Naive thymus-derived CD8-positive, alpha-beta T cell (primary cell): ENCODE measurements at regions not wholly inside any gene's neighbourhood (a gene's known extent, or its start where the extent isn't known, plus 50 kb on each side); places are given as distances from the start of the nearest gene placed in this dataset.
A peak's percentile ranks its signal among the peaks of the same experiment; 100 is the strongest.
"Not testable (repeated sequence)": the region's sequence is repeated elsewhere in the genome, so short reads cannot be mapped to it uniquely, and the experiment has no call there.

ENCODE experiments used
- ATAC-seq, 2 donors: fragments of 150-1000 bp; cut with Tn5 transposase in 1 of 2; sonication (Bioruptor Pico), chemical (Tn5 transposase) in 1 of 2; 1 replicate in 1 of 2; 2 replicates in 1 of 2; pipeline ENCODE4 v1.10.0; 2021; ENCODE audit warnings: mild to moderate bottlenecking in 2 of 2, moderate library complexity in 2 of 2
- POLR2A ChIA-PET: fragments of 350-600 bp; sonication (Branson Sonifier 250); formaldehyde crosslinking; loops from one replicate; lab custom pipeline; 2021; ENCODE audit warnings: antibody characterized with exemption; lab: Charles Lee
- DNase-seq, 10 donors: peaks; one replicate each; pipeline versions ENCODE4 v3.0.0 to v3.0.0-alpha.2; 2020 to 2022
- H3K27ac Mint-ChIP-seq, 10 donors: one replicate each; pipeline ENCODE4 v1.8.0; 2020 to 2022; ENCODE audit warnings: mild to moderate bottlenecking in 10 of 10, mixed read lengths in 10 of 10, moderate library complexity in 4 of 10, inconsistent platforms in 1 of 10
- H3K27me3 Mint-ChIP-seq, 5 donors: one replicate each; pipeline ENCODE4 v1.8.0; 2021 to 2022; ENCODE audit warnings: mixed read lengths in 5 of 5
- H3K36me3 Mint-ChIP-seq, 3 donors: one replicate each; pipeline ENCODE4 v1.8.0; 2020 to 2022; ENCODE audit warnings: mixed read lengths in 3 of 3, mild to moderate bottlenecking in 2 of 3, inconsistent platforms in 1 of 3
- H3K4me1 Mint-ChIP-seq, 4 donors: one replicate each; pipeline ENCODE4 v1.8.0; 2021 to 2022; ENCODE audit warnings: mixed read lengths in 4 of 4
- H3K4me3 Mint-ChIP-seq, 10 donors: one replicate each; pipeline ENCODE4 v1.8.0; 2020 to 2022; ENCODE audit warnings: mild to moderate bottlenecking in 10 of 10, mixed read lengths in 10 of 10, moderate library complexity in 6 of 10, inconsistent platforms in 1 of 10
- H3K9me3 Mint-ChIP-seq, 9 donors: one replicate each; pipeline ENCODE4 v1.8.0; 2020 to 2022; ENCODE audit warnings: mixed read lengths in 9 of 9, mild to moderate bottlenecking in 3 of 9, inconsistent platforms in 1 of 9, moderate library complexity in 1 of 9

- Mint-ChIP-seq H3K9me3 (peaks cover 0 to 11% (median 0%) of the 10 kb centered on the region in 9 donors), H3K36me3 (no peaks in the 10 kb centered on the region), H3K4me3 (no peak overlapping the region), H3K4me1 (no peaks in the 10 kb centered on the region), H3K27me3 (peaks cover 5 to 40% (median 9%) of the 10 kb centered on the region in 5 donors), H3K27ac (no peak overlapping the region)
- DNase-seq (no peak), ATAC-seq (no peak)
- POLR2A ChIA-PET = no interaction called here
Observed at GRCh38 chr10:121672733-121673132, 74.5 kb upstream of the FGFR2 start.

- ATAC-seq, H3K4me1 Mint-ChIP-seq, POLR2A ChIA-PET, H3K36me3 Mint-ChIP-seq, H3K4me3 Mint-ChIP-seq, H3K27ac Mint-ChIP-seq, DNase-seq: not testable (repeated sequence)
- peaks cover 3 to 34% (median 17%) of the 10 kb centered on the region in 5 donors for H3K27me3 Mint-ChIP-seq
- peaks cover 0 to 16% (median 7%) of the 10 kb centered on the region in 9 donors for H3K9me3 Mint-ChIP-seq
Observed at GRCh38 chr10:121669840-121670239, 71.6 kb upstream of the FGFR2 start.

GRCh38 chr10:121669028-121669374 lies 70.8 kb upstream of the FGFR2 start:
- POLR2A ChIA-PET = no interaction called here
- Mint-ChIP-seq H3K9me3 (peaks cover 0 to 20% (median 9%) of the 10 kb centered on the region in 9 donors), H3K36me3 (peaks cover 0 to 4% (median 0%) of the 10 kb centered on the region in 3 donors), H3K4me1 (no peaks in the 10 kb centered on the region), H3K4me3 (no peak overlapping the region), H3K27ac (no peak overlapping the region), H3K27me3 (peaks cover 2 to 32% (median 15%) of the 10 kb centered on the region in 5 donors)
- DNase-seq (no peak), ATAC-seq (no peak)

- Mint-ChIP-seq H3K27ac (no peak overlapping the region), H3K4me1 (no peaks in the 10 kb centered on the region), H3K9me3 (peaks cover 0 to 20% (median 9%) of the 10 kb centered on the region in 9 donors), H3K4me3 (no peak overlapping the region), H3K27me3 (peaks cover 2 to 37% (median 14%) of the 10 kb centered on the region in 5 donors), H3K36me3 (peaks cover 0 to 4% (median 0%) of the 10 kb centered on the region in 3 donors)
- DNase-seq = no peak
- POLR2A ChIA-PET = no interaction called here
- no peak for ATAC-seq
Observed at GRCh38 chr10:121668314-121669027, 70.2 kb upstream of the FGFR2 start.

- POLR2A ChIA-PET = no interaction called here
- no peak for ATAC-seq
- H3K27me3 Mint-ChIP-seq = peaks cover 2 to 42% (median 14%) of the 10 kb centered on the region in 5 donors
- H3K36me3 Mint-ChIP-seq = peaks cover 0 to 4% (median 0%) of the 10 kb centered on the region in 3 donors
- no peaks in the 10 kb centered on the region for H3K4me1 Mint-ChIP-seq
- H3K4me3 Mint-ChIP-seq = no peak overlapping the region
- no peak overlapping the region for H3K27ac Mint-ChIP-seq
- peaks cover 0 to 20% (median 9%) of the 10 kb centered on the region in 9 donors for H3K9me3 Mint-ChIP-seq
- no peak for DNase-seq
Observed at GRCh38 chr10:121667948-121668313, 69.7 kb upstream of the FGFR2 start.

GRCh38 chr10:121665809-121666208 lies 67.6 kb upstream of the FGFR2 start:
- no peak overlapping the region for H3K27ac Mint-ChIP-seq
- no peak overlapping the region for H3K4me3 Mint-ChIP-seq
- POLR2A ChIA-PET = no interaction called here

GRCh38 chr10:121664671-121665070 lies 66.4 kb upstream of the FGFR2 start:
- Mint-ChIP-seq H3K36me3 (peaks cover 0 to 4% (median 0%) of the 10 kb centered on the region in 3 donors), H3K27ac (no peak overlapping the region), H3K4me3 (no peak overlapping the region), H3K4me1 (no peaks in the 10 kb centered on the region), H3K27me3 (peaks cover 2 to 32% (median 10%) of the 10 kb centered on the region in 5 donors), H3K9me3 (peaks cover 0 to 20% (median 7%) of the 10 kb centered on the region in 9 donors)
- POLR2A ChIA-PET = no interaction called here
- DNase-seq (no peak), ATAC-seq (no peak)

More at GRCh38 chr10:121665809-121666208, 67.6 kb upstream of the FGFR2 start:
- peaks cover 0 to 20% (median 9%) of the 10 kb centered on the region in 9 donors for H3K9me3 Mint-ChIP-seq
- ATAC-seq = no peak
- H3K27me3 Mint-ChIP-seq = peaks cover 2 to 42% (median 18%) of the 10 kb centered on the region in 5 donors
- H3K4me1 Mint-ChIP-seq = no peaks in the 10 kb centered on the region
- DNase-seq = no peak
- peaks cover 0 to 4% (median 0%) of the 10 kb centered on the region in 3 donors for H3K36me3 Mint-ChIP-seq

GRCh38 chr10:121662945-121663917 lies 65.0 kb upstream of the FGFR2 start:
- no peak for DNase-seq
- Mint-ChIP-seq H3K9me3 (peaks cover 0 to 20% (median 7%) of the 10 kb centered on the region in 9 donors), H3K27me3 (peaks cover 0 to 19% (median 7%) of the 10 kb centered on the region in 5 donors), H3K27ac (peak overlapping the region in 2 of 10 donors; percentile 31 to 40), H3K36me3 (peaks cover 0 to 4% (median 0%) of the 10 kb centered on the region in 3 donors), H3K4me3 (no peak overlapping the region), H3K4me1 (no peaks in the 10 kb centered on the region)
- POLR2A ChIA-PET = no interaction called here
- no peak for ATAC-seq

- Mint-ChIP-seq H3K4me1 (no peaks in the 10 kb centered on the region), H3K9me3 (peaks cover 0 to 20% (median 8%) of the 10 kb centered on the region in 9 donors), H3K36me3 (peaks cover 0 to 4% (median 0%) of the 10 kb centered on the region in 3 donors), H3K27me3 (peaks cover 0 to 19% (median 7%) of the 10 kb centered on the region in 5 donors), H3K27ac (no peak overlapping the region), H3K4me3 (no peak overlapping the region)
- no peak for DNase-seq
- POLR2A ChIA-PET = no interaction called here
- ATAC-seq = no peak
Observed at GRCh38 chr10:121662531-121662930, 64.3 kb upstream of the FGFR2 start.

GRCh38 chr10:121661451-121661851 lies 63.2 kb upstream of the FGFR2 start:
- no peak overlapping the region for H3K4me3 Mint-ChIP-seq
- H3K27me3 Mint-ChIP-seq = peaks cover 0 to 13% (median 7%) of the 10 kb centered on the region in 5 donors
- POLR2A ChIA-PET = no interaction called here
- no peaks in the 10 kb centered on the region for H3K4me1 Mint-ChIP-seq
- H3K27ac Mint-ChIP-seq = no peak overlapping the region
- H3K9me3 Mint-ChIP-seq = peaks cover 0 to 19% (median 8%) of the 10 kb centered on the region in 9 donors
- peaks cover 0 to 4% (median 0%) of the 10 kb centered on the region in 3 donors for H3K36me3 Mint-ChIP-seq
- no peak for DNase-seq
- no peak for ATAC-seq

- POLR2A ChIA-PET = no interaction called here
- H3K9me3 Mint-ChIP-seq = peaks cover 0 to 11% (median 0%) of the 10 kb centered on the region in 9 donors
- DNase-seq (no peak), ATAC-seq (no peak)
- no peaks in the 10 kb centered on the region for H3K4me1 Mint-ChIP-seq
- H3K4me3 Mint-ChIP-seq = no peak overlapping the region
- H3K36me3 Mint-ChIP-seq = no peaks in the 10 kb centered on the region
- no peak overlapping the region for H3K27ac Mint-ChIP-seq
- peaks cover 0 to 12% (median 7%) of the 10 kb centered on the region in 5 donors for H3K27me3 Mint-ChIP-seq
Observed at GRCh38 chr10:121659236-121659635, 61.0 kb upstream of the FGFR2 start.

GRCh38 chr10:121658611-121659010 lies 60.4 kb upstream of the FGFR2 start:
- Mint-ChIP-seq H3K36me3 (no peaks in the 10 kb centered on the region), H3K27me3 (peaks cover 0 to 9% (median 6%) of the 10 kb centered on the region in 5 donors), H3K4me1 (no peaks in the 10 kb centered on the region), H3K9me3 (peaks cover 0 to 12% (median under 1%) of the 10 kb centered on the region in 9 donors), H3K4me3 (no peak overlapping the region), H3K27ac (no peak overlapping the region)
- POLR2A ChIA-PET = no interaction called here
- ATAC-seq (no peak), DNase-seq (no peak)

- DNase-seq (no peak), ATAC-seq (no peak)
- no peaks in the 10 kb centered on the region for H3K36me3 Mint-ChIP-seq
- peaks cover 0 to 12% (median 2%) of the 10 kb centered on the region in 9 donors for H3K9me3 Mint-ChIP-seq
- H3K4me3 Mint-ChIP-seq = no peak overlapping the region
- no peak overlapping the region for H3K27ac Mint-ChIP-seq
- H3K4me1 Mint-ChIP-seq = no peaks in the 10 kb centered on the region
- H3K27me3 Mint-ChIP-seq = peaks cover 0 to 8% (median 1%) of the 10 kb centered on the region in 5 donors
- POLR2A ChIA-PET = no interaction called here
Observed at GRCh38 chr10:121658111-121658510, 59.9 kb upstream of the FGFR2 start.
